CD4-positive, alpha-beta T cell treated with Interleukin-15 for 1 hour (primary cell): ENCODE measurements at regions not wholly inside any gene's neighbourhood (a gene's known extent, or its start where the extent isn't known, plus 50 kb on each side); places are given as distances from the start of the nearest gene placed in this dataset.
"Not testable (repeated sequence)": the region's sequence is repeated elsewhere in the genome, so short reads cannot be mapped to it uniquely, and the experiment has no call there.

ENCODE experiments used
- DNase-seq: peaks from one replicate; pipeline ENCODE4 v3.0.0-alpha.2; 2020

DNA sequence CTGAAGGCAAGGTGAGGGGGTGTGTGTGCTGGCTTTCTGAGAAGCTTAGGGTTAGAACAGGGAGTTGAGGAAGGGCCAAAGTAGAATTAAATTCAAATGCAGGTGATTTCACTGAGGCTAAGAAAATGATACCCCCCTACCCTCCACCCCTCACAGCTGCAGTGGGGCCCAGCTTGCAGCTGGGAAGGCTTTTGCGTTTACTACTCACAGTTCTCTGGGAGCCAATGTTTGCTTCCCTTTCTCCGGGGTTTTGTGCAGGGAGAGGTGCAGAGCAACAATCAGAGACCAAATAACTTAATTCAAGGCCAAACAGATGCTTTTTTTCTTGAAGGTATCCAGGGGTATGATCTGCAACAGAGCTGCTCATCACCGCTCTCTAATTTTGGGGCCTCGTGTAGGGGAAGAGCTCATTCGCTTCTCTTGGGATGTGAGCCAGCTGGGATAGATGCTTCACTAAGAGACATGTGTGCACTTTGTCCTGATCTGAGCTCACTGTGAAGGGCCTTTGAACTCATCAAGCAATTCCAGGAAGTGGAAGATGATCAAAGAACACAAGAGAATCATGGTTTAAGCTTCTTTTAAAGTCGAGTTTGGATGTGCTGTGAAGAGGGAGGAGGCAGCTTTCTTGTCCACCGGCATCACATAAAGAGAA, 122.7 kb upstream of the C1GALT1C1 start:
- DNase-seq = no peak

DNA sequence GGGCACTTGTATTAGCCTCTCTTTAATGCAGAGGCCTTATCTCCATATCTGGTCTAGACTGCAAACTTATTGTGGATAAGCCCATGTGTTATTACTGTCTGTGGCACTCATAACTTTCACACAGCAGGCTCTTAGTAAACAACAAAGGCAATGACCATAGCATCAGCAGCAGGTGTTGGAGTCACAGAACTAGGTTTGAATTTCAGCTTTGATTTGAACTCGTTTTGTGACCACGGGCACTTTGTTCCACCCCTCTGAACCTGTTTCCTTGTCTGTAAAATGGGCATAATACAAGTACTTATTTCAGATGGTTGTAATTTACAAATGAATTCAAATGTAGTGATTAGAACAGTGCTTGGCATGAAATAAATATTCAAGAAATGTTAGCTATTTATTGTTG, 121.8 kb upstream of the C1GALT1C1 start:
- no peak for DNase-seq

GRCh38 chrX:120750381-120750780, 120.5 kb upstream of the C1GALT1C1 start:
- no peak for DNase-seq

- peak; percentile 41 for DNase-seq
Measured at GRCh38 chrX:120749141-120749846, 119.4 kb upstream of the C1GALT1C1 start.

GRCh38 chrX:120746153-120746552, 116.3 kb upstream of the C1GALT1C1 start:
- no peak for DNase-seq

GRCh38 chrX:120742946-120743665, 113.3 kb upstream of the C1GALT1C1 start:
- no peak for DNase-seq

- DNase-seq = no peak
Measured at GRCh38 chrX:120741452-120741851, 111.6 kb upstream of the C1GALT1C1 start.

DNA sequence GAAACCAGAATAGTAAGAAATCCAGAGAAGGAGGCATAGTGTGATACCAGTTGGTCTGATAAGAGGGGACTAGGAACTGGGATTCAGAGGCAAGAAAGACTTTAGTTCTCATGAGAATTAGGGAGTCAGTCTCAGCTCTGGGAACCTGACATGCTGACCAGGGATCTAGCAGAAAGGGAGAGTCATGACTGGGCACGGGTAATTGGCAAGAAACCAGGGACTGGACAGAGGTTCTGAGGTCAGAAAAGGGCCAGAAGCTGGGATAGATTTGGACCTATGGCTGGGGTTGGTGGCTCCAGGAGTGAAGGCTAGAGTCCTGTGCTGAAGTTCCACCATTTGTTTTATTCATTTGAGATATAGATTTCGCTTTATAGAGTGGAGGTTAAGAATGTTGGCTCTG, 110.2 kb upstream of the C1GALT1C1 start:
- DNase-seq = no peak

DNA sequence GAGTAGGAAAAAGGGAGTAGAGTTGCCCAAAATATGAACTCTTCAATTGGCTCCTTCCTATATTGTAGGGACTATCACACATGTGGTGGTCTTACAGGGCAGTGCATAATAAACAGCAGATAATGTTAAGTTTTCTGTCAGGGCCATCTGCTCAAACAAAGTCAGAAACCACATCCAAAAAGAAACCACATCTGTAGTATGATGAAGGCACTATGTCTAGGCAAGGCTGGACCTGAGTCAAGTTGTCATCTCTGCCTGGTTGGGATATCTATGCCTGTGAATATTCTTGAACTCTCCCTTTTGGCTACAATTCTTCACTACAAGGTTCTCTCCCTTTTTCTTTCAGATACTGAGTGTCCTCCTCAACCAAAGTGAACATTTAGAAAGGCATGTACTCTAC, 109.4 kb upstream of the C1GALT1C1 start:
- DNase-seq = no peak

DNA sequence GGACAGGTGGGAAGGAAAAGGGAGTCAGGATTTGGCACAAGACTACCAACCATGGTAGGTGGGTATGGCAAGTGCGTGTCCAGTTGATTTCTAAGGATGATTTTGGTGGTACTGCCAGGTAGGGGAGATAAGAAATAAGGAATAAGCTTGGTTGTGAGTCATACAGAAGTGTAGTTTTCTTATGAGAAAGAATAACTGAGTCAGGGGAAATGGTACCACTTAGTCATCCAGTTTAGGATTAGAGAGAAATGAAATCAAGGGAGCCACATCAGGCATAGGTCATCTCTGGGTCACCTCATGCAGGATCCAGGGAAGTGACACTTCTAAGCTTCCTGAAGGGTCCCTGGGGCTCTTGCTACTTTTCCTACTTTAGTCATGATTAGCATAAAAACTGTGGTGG, 107.1 kb upstream of the C1GALT1C1 start:
- DNase-seq = no peak

GRCh38 chrX:120735966-120736365, 106.1 kb upstream of the C1GALT1C1 start:
- DNase-seq = no peak

DNA sequence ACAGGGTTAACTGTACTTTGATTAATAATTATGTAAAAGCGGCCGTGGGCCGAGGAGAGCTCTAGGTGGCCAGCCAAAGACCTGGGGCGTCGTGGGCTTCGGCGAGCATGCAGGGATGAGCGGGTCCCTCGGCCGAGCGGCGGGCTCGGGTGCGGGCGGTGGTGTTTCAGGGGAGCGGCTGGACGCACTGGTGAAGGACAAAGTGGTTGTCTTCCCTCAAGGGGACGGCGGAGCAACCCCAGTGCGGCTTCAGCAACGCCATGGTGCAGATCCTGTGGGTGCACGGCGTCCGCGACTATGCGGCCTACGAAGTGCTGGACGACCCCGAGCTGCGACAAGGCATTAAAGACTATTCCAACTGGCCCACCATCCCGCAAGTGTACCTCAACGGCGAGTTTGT, 103.0 kb upstream of the C1GALT1C1 start:
- no peak for DNase-seq

- DNase-seq = no peak
Measured at GRCh38 chrX:120732461-120732860, 102.6 kb upstream of the C1GALT1C1 start.

GRCh38 chrX:120731386-120731785, 101.5 kb upstream of the C1GALT1C1 start:
- DNase-seq = no peak

GRCh38 chrX:120729506-120730255, 99.8 kb upstream of the C1GALT1C1 start:
- not testable (repeated sequence) for DNase-seq

DNA sequence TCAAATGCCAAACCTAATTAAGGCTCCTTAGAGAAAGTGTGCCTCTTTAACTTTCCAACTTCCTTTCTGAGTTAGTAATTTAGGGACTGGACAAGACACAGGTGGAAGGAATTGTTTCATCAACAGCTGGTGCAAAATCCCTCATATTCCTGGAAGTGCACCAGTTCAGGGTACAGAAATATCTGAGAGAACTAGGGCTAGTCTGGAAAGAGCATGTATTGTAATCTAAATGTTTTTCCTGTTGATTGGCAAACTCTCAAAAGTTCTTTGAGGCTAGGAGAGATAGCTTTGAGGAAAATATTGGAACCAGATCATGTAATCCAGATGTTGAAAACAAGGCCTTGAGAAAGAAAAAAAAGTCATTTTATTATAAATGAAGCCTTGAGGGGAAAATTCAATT, 98.1 kb upstream of the C1GALT1C1 start:
- no peak for DNase-seq

- DNase-seq = no peak
Measured at GRCh38 chrX:120727452-120727851, 97.6 kb upstream of the C1GALT1C1 start.

DNA sequence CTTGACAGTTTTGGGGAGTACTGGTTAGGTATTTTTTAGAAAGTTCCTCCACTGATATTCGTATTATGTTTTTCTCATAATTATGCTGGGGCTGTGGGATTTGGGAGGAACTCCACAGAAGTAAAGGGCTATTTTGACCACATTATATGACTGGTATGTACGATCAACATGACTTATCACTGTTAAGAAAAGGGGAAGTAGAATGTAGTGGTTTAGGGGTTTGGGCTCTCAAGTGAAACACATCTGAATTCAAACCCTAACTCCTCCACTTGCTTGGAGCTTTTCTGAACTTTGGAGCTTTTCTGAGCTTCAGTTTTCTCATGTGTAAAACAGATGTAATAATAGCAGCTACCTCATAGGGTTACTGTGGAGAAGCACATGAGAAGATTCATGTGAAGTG, 96.4 kb upstream of the C1GALT1C1 start:
- no peak for DNase-seq

GRCh38 chrX:120725874-120726273, 96.0 kb upstream of the C1GALT1C1 start:
- DNase-seq = no peak

- no peak for DNase-seq
Measured at GRCh38 chrX:120719622-120720021, 89.8 kb upstream of the C1GALT1C1 start.

- no peak for DNase-seq
Measured at GRCh38 chrX:120718969-120719368, 89.1 kb upstream of the C1GALT1C1 start.

GRCh38 chrX:120702337-120702736, 72.5 kb upstream of the C1GALT1C1 start:
- not testable (repeated sequence) for DNase-seq

DNA sequence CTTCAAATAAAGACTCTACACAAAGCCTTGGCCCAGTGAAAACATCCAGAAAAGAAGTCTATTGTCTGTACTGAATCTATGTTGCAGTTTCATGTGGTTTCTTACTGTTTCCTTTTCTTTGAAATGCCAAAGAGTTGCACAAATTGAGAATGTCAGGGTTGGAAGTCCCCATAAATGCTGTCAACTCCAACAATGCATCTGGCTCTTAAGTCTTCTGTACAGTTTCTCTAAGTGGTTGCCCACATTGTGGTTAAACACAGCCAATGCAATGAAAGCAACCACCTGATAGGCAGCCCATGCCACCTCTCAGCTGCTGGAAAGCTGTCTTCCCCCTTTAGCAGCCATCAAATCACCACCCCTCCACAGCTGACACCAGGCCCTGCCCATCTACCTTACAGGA, 67.2 kb upstream of the C1GALT1C1 start:
- peak; percentile 42 for DNase-seq
